M059J (cell line): ENCODE measurements at regions not wholly inside any gene's neighbourhood (a gene's known extent, or its start where the extent isn't known, plus 50 kb on each side); places are given as distances from the start of the nearest gene placed in this dataset.

Source experiments
- DNase-seq: peaks from one replicate; pipeline ENCODE4 v3.0.0-alpha.2; 2012; ENCODE audit warnings: low read depth

DNA sequence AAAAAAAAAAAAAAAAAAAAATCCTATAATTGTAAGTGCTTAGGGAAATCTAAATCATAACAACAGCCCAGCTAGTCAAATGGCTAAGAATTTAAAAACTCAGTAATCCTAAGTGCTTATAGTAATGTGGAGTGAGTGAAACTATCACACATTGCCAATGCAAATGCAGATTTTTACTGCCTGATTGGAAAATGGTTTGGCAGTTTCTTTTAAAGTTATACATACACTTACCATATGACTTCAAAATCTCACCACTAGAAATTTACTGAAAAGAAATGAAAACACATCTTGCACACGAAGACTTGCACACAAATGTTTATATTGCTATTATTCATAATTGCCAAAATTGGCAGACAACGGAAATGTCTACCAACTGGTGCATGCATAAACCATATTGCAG, 51.3 kb upstream of the STXBP6 start:
- no peak for DNase-seq
